Vagina (tissue), 2 donors: ENCODE measurements at regions not wholly inside any gene's neighbourhood (a gene's known extent, or its start where the extent isn't known, plus 50 kb on each side); places are given as distances from the start of the nearest gene placed in this dataset.

ENCODE experiments used
- CTCF ChIP-seq, 3 experiments: fragments of 450-650 bp in 2 of 3; fragments of 200-600 bp in 1 of 3; sonication (generic) in 1 of 3; IDR thresholded peaks; one replicate each; pipeline ENCODE4 v1.5.1; 2017 to 2019; ENCODE audit warnings: antibody characterized with exemption in 3 of 3, mild to moderate bottlenecking in 2 of 3, moderate library complexity in 2 of 3
- POLR2A ChIP-seq, 2 donors: fragments of 450-650 bp; IDR thresholded peaks; one replicate each; pipeline ENCODE4 v1.6.1; 2017; ENCODE audit warnings: antibody characterized with exemption in 2 of 2, mild to moderate bottlenecking in 2 of 2, moderate library complexity in 2 of 2

GRCh38 chr2:147273628-147274027 is 571.2 kb upstream of the ACVR2A start:
- TF ChIP-seq POLR2A (IDR thresholded peaks at IDR 0.05): no peak
- TF ChIP-seq CTCF (IDR thresholded peaks at IDR 0.05): no peak
